ENCODE measurements at regions not wholly inside any gene's neighbourhood (a gene's known extent, or its start where the extent isn't known, plus 50 kb on each side); places are given as distances from the start of the nearest gene placed in this dataset.

- TF ChIP-seq TARDBP (IDR thresholded peaks at IDR 0.05) (no peak), NFRKB (IDR thresholded peaks at IDR 0.05) (no peak), FOXK2 (IDR thresholded peaks at IDR 0.05) (no peak), FOXA1 (IDR thresholded peaks at IDR 0.05) (no peak)
These were observed 321.1 kb downstream of the STIM2 start for GRCh38 chr4:27181693-27182092.

Measured in HEK293T (cell line).